SU-DHL-6 (cell line): ENCODE measurements at regions not wholly inside any gene's neighbourhood (a gene's known extent, or its start where the extent isn't known, plus 50 kb on each side); places are given as distances from the start of the nearest gene placed in this dataset.

ENCODE experiments used
- CTCF ChIP-seq: fragments of 200-600 bp; sonication (generic); IDR thresholded peaks from one replicate; pipeline ENCODE4 v1.5.1; 2017; ENCODE audit warnings: antibody characterized with exemption, mild to moderate bottlenecking, low read length, moderate library complexity; ENCODE audit not compliant: insufficient read depth, poor library complexity, severe bottlenecking
- EZH2phosphoT487 ChIP-seq: fragments of 200-600 bp; sonication (generic), shearing (Covaris generic); conservative IDR thresholded peaks from 2 replicates; pipeline ENCODE4 v1.6.1; 2018; ENCODE audit warnings: mild to moderate bottlenecking, antibody characterized with exemption, low read length, moderate library complexity, mixed read lengths

GRCh38 chr12:45504316-45505010 lies 225.0 kb upstream of the ARID2 start:
- TF ChIP-seq EZH2phosphoT487 (no peak), CTCF (no peak)
